ENCODE measurements at regions not wholly inside any gene's neighbourhood (a gene's known extent, or its start where the extent isn't known, plus 50 kb on each side); places are given as distances from the start of the nearest gene placed in this dataset.

GRCh38 chr13:61695147-61695546, 279.5 kb upstream of the PCDH20 start:
- H3K27me3 ChIP-seq (ENCODE audit: control insufficient read depth in 1 of 2, insufficient read depth in 2 of 2, low read length in 2 of 2), result no peaks in the 10 kb centered on the region
- no peaks in the 10 kb centered on the region for H3K36me3 ChIP-seq (ENCODE audit: insufficient read depth, low read length)
- DNase-seq, result no peak
- H3K27ac ChIP-seq (ENCODE audit: low read depth in 1 of 2, low read length in 2 of 2), result no peak overlapping the region
- Mint-ChIP-seq H3K27ac (no peak overlapping the region), H3K4me1 (ENCODE audit: low read depth) (no peaks in the 10 kb centered on the region), H3K4me3 (no peak overlapping the region), H3K36me3 (ENCODE audit: low read depth) (no peaks in the 10 kb centered on the region), H3K9me3 (peaks cover 18% of the 10 kb centered on the region), H3K27me3 (no peaks in the 10 kb centered on the region)
- no peaks in the 10 kb centered on the region for H3K9me3 ChIP-seq (ENCODE audit: control insufficient read depth in 1 of 2, insufficient read depth in 1 of 2, low read length in 2 of 2)
- no peak overlapping the region for H3K4me3 ChIP-seq (ENCODE audit: low read length)
- CTCF ChIA-PET, result no interaction called here
- intact Hi-C loops (cut with DNase I, micrococcal nuclease), result no loop called here
- TF ChIP-seq CTCF (IDR thresholded peaks at IDR 0.05), result no peak
- POLR2A ChIA-PET, result no interaction called here
- H3K4me1 ChIP-seq (ENCODE audit: insufficient read depth, low read length), result no peaks in the 10 kb centered on the region
- no peak for ATAC-seq (ENCODE audit: poor library complexity)

- H3K4me1 ChIP-seq (ENCODE audit: insufficient read depth, low read length), result no peaks in the 10 kb centered on the region
- no peak overlapping the region for H3K4me3 ChIP-seq (ENCODE audit: low read length)
- no peaks in the 10 kb centered on the region for H3K9me3 ChIP-seq (ENCODE audit: control insufficient read depth in 1 of 2, insufficient read depth in 1 of 2, low read length in 2 of 2)
- no peaks in the 10 kb centered on the region for H3K27me3 Mint-ChIP-seq
- no peak overlapping the region for H3K27ac ChIP-seq (ENCODE audit: low read depth in 1 of 2, low read length in 2 of 2)
- no peaks in the 10 kb centered on the region for H3K4me1 Mint-ChIP-seq (ENCODE audit: low read depth)
- H3K9me3 Mint-ChIP-seq, result peaks cover 16% of the 10 kb centered on the region
- no peak overlapping the region for H3K27ac Mint-ChIP-seq
- H3K36me3 Mint-ChIP-seq (ENCODE audit: low read depth), result no peaks in the 10 kb centered on the region
- CTCF ChIA-PET, result no interaction called here
- intact Hi-C loops (cut with DNase I, micrococcal nuclease), result no loop called here
- H3K4me3 Mint-ChIP-seq, result no peak overlapping the region
- TF ChIP-seq CTCF (IDR thresholded peaks at IDR 0.05), result no peak
- no peaks in the 10 kb centered on the region for H3K27me3 ChIP-seq (ENCODE audit: control insufficient read depth in 1 of 2, insufficient read depth in 2 of 2, low read length in 2 of 2)
- POLR2A ChIA-PET, result no interaction called here
- H3K36me3 ChIP-seq (ENCODE audit: insufficient read depth, low read length), result no peaks in the 10 kb centered on the region
- DNase-seq, result no peak
- no peak for ATAC-seq (ENCODE audit: poor library complexity)
Measured at GRCh38 chr13:61692691-61693090, 277.0 kb upstream of the PCDH20 start.

- DNase-seq (no peak), ATAC-seq (ENCODE audit: poor library complexity) (no peak)
- Mint-ChIP-seq H3K27me3 (no peaks in the 10 kb centered on the region), H3K36me3 (ENCODE audit: low read depth) (no peaks in the 10 kb centered on the region), H3K4me3 (no peak overlapping the region), H3K27ac (no peak overlapping the region), H3K9me3 (peaks cover 15% of the 10 kb centered on the region), H3K4me1 (ENCODE audit: low read depth) (no peaks in the 10 kb centered on the region)
- POLR2A ChIA-PET, result no interaction called here
- Histone ChIP-seq H3K4me1 (ENCODE audit: insufficient read depth, low read length) (no peaks in the 10 kb centered on the region), H3K9me3 (ENCODE audit: control insufficient read depth in 1 of 2, insufficient read depth in 1 of 2, low read length in 2 of 2) (peaks cover 0 to 12% of the 10 kb centered on the region in 2 experiments), H3K36me3 (ENCODE audit: insufficient read depth, low read length) (no peaks in the 10 kb centered on the region), H3K27ac (ENCODE audit: low read depth in 1 of 2, low read length in 2 of 2) (no peak overlapping the region), H3K27me3 (ENCODE audit: control insufficient read depth in 1 of 2, insufficient read depth in 2 of 2, low read length in 2 of 2) (no peaks in the 10 kb centered on the region), H3K4me3 (ENCODE audit: low read length) (no peak overlapping the region)
- TF ChIP-seq CTCF (IDR thresholded peaks at IDR 0.05), result no peak
- intact Hi-C loops (cut with DNase I, micrococcal nuclease), result no loop called here
- CTCF ChIA-PET, result no interaction called here
Measured at GRCh38 chr13:61685682-61686012, 270.0 kb upstream of the PCDH20 start.
